ENCODE measurements at regions not wholly inside any gene's neighbourhood (a gene's known extent, or its start where the extent isn't known, plus 50 kb on each side); places are given as distances from the start of the nearest gene placed in this dataset.

GRCh38 chr11:134632347-134633119 is 220.5 kb upstream of the B3GAT1 start:
- ATAC-seq (ENCODE audit: low FRiP score in 2 of 2) (no peak), DNase-seq (peak in 1 of 2 donors; percentile 62)
- Histone ChIP-seq H3K4me1 (no peaks in the 10 kb centered on the region), H3K27ac (no peak overlapping the region), H3K36me3 (no peaks in the 10 kb centered on the region), H3K9me3 (no peaks in the 10 kb centered on the region), H3K27me3 (no peaks in the 10 kb centered on the region), H3K4me3 (no peak overlapping the region)
- 70 to 76% methylated on average over 16 of the region's 16 CpGs for WGBS, 2 donors
- TF ChIP-seq POLR2AphosphoS5 (IDR thresholded peaks at IDR 0.05): no peak
- no peak for TF ChIP-seq POLR2A (IDR thresholded peaks at IDR 0.05)
- TF ChIP-seq EP300 (IDR thresholded peaks at IDR 0.05): no peak
- no peak for TF ChIP-seq CTCF (IDR thresholded peaks at IDR 0.05)

GRCh38 chr11:134630861-134631260 is 218.8 kb upstream of the B3GAT1 start:
- TF ChIP-seq EP300 (IDR thresholded peaks at IDR 0.05) (no peak), CTCF (IDR thresholded peaks at IDR 0.05) (no peak), POLR2AphosphoS5 (IDR thresholded peaks at IDR 0.05) (no peak), POLR2A (IDR thresholded peaks at IDR 0.05) (no peak)
- DNase-seq: no peak
- no peaks in the 10 kb centered on the region for H3K9me3 ChIP-seq
- 77 to 84% methylated on average over 13 of the region's 13 CpGs for WGBS, 2 donors
- H3K4me1 ChIP-seq: no peaks in the 10 kb centered on the region
- H3K27ac ChIP-seq: no peak overlapping the region
- no peak overlapping the region for H3K4me3 ChIP-seq
- H3K36me3 ChIP-seq: no peaks in the 10 kb centered on the region
- H3K27me3 ChIP-seq: no peaks in the 10 kb centered on the region
- ATAC-seq (ENCODE audit: low FRiP score in 2 of 2): no peak

- DNase-seq (no peak), ATAC-seq (ENCODE audit: low FRiP score in 2 of 2) (no peak)
- 91% methylated on average over 6 of the region's 6 CpGs for WGBS, 2 donors
- Histone ChIP-seq H3K4me3 (no peak overlapping the region), H3K4me1 (no peaks in the 10 kb centered on the region), H3K9me3 (no peaks in the 10 kb centered on the region), H3K27ac (no peak overlapping the region), H3K36me3 (no peaks in the 10 kb centered on the region), H3K27me3 (no peaks in the 10 kb centered on the region)
- TF ChIP-seq POLR2AphosphoS5 (IDR thresholded peaks at IDR 0.05): no peak
- no peak for TF ChIP-seq POLR2A (IDR thresholded peaks at IDR 0.05)
- no peak for TF ChIP-seq CTCF (IDR thresholded peaks at IDR 0.05)
- no peak for TF ChIP-seq EP300 (IDR thresholded peaks at IDR 0.05)
Observed at GRCh38 chr11:134628426-134628825, 216.4 kb upstream of the B3GAT1 start.

- TF ChIP-seq POLR2A (IDR thresholded peaks at IDR 0.05): no peak
- no peak for TF ChIP-seq POLR2AphosphoS5 (IDR thresholded peaks at IDR 0.05)
- no peak for TF ChIP-seq CTCF (IDR thresholded peaks at IDR 0.05)
- no peak for TF ChIP-seq EP300 (IDR thresholded peaks at IDR 0.05)
- Histone ChIP-seq H3K9me3 (no peaks in the 10 kb centered on the region), H3K4me3 (no peak overlapping the region), H3K27me3 (no peaks in the 10 kb centered on the region), H3K4me1 (no peaks in the 10 kb centered on the region), H3K27ac (no peak overlapping the region), H3K36me3 (no peaks in the 10 kb centered on the region)
- no peak for ATAC-seq (ENCODE audit: low FRiP score in 2 of 2)
- DNase-seq: no peak
- WGBS, 2 donors: 63 to 75% methylated on average over 1 to 4 of the region's 4 CpGs
Observed at GRCh38 chr11:134626032-134626431, 214.0 kb upstream of the B3GAT1 start.

GRCh38 chr11:134625631-134626030 is 213.6 kb upstream of the B3GAT1 start:
- no peak overlapping the region for H3K4me3 ChIP-seq
- 66 to 73% methylated on average over 3 of the region's 3 CpGs for WGBS, 2 donors
- no peaks in the 10 kb centered on the region for H3K9me3 ChIP-seq
- TF ChIP-seq POLR2AphosphoS5 (IDR thresholded peaks at IDR 0.05): no peak
- no peak for TF ChIP-seq CTCF (IDR thresholded peaks at IDR 0.05)
- no peak for TF ChIP-seq POLR2A (IDR thresholded peaks at IDR 0.05)
- DNase-seq (no peak), ATAC-seq (ENCODE audit: low FRiP score in 2 of 2) (no peak)
- H3K4me1 ChIP-seq: no peaks in the 10 kb centered on the region
- H3K27me3 ChIP-seq: no peaks in the 10 kb centered on the region
- H3K36me3 ChIP-seq: no peaks in the 10 kb centered on the region
- H3K27ac ChIP-seq: no peak overlapping the region
